ENCODE measurements at regions not wholly inside any gene's neighbourhood (a gene's known extent, or its start where the extent isn't known, plus 50 kb on each side); places are given as distances from the start of the nearest gene placed in this dataset.
"Not testable (repeated sequence)": the region's sequence is repeated elsewhere in the genome, so short reads cannot be mapped to it uniquely, and the experiment has no call there.

DNA sequence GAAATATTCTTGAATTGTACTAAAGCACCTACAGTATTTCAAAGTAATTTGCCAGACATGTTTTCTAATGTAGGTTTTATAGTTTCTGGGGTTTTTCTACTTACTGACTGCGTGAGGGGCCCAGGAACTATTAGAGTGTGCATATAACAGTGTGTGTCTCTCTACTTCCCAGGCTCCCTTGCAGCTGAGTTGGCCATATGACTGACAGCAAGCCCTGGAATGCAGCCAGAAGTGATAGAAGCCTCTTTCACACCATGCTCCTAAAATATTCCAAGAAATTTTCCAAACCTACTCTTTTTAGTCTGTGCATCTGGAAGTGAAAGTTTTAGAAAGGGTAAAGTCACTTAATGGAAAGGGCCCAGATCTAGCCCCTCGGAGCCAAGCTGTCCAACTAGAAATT lies 96.7 kb upstream of the SLC7A11 start:
- H3K36me3 ChIP-seq (ENCODE audit: control insufficient read depth, low read length), result no peaks in the 10 kb centered on the region
- TF ChIP-seq EZH2phosphoT487 (IDR thresholded peaks at IDR 0.05; ENCODE audit: borderline replicate concordance, low read length), result no peak
- TF ChIP-seq, protein P1, sequence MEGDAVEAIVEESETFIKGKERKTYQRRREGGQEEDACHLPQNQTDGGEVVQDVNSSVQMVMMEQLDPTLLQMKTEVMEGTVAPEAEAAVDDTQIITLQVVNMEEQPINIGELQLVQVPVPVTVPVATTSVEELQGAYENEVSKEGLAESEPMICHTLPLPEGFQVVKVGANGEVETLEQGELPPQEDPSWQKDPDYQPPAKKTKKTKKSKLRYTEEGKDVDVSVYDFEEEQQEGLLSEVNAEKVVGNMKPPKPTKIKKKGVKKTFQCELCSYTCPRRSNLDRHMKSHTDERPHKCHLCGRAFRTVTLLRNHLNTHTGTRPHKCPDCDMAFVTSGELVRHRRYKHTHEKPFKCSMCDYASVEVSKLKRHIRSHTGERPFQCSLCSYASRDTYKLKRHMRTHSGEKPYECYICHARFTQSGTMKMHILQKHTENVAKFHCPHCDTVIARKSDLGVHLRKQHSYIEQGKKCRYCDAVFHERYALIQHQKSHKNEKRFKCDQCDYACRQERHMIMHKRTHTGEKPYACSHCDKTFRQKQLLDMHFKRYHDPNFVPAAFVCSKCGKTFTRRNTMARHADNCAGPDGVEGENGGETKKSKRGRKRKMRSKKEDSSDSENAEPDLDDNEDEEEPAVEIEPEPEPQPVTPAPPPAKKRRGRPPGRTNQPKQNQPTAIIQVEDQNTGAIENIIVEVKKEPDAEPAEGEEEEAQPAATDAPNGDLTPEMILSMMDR (IDR thresholded peaks at IDR 0.05; ENCODE audit: low read depth, low read length, poor library complexity, severe bottlenecking), result no peak
- H3K27ac ChIP-seq (ENCODE audit: low read depth, low read length), result no peak overlapping the region
- H3F3A ChIP-seq (ENCODE audit: control insufficient read depth, insufficient read depth), result no peaks in the 10 kb centered on the region
- no peaks in the 10 kb centered on the region for H3K79me2 ChIP-seq (ENCODE audit: control insufficient read depth, low read length)
- H3K27me3 ChIP-seq (ENCODE audit: control insufficient read depth, low read length), result no peaks in the 10 kb centered on the region
- no peaks in the 10 kb centered on the region for H4K20me1 ChIP-seq (ENCODE audit: control insufficient read depth, insufficient read depth, low read depth, low read length)
- no peaks in the 10 kb centered on the region for H3K9me2 ChIP-seq (replicated peaks; ENCODE audit: control insufficient read depth, low read length)
- H3K4me1 ChIP-seq (ENCODE audit: control insufficient read depth, low read length), result no peaks in the 10 kb centered on the region
- no peaks in the 10 kb centered on the region for H3K9me3 ChIP-seq (ENCODE audit: control insufficient read depth, insufficient read depth, low read length)
- no peak overlapping the region for H3K4me2 ChIP-seq (ENCODE audit: low read length)
- H3K4me3 ChIP-seq (ENCODE audit: low read length), result no peak overlapping the region

DNA sequence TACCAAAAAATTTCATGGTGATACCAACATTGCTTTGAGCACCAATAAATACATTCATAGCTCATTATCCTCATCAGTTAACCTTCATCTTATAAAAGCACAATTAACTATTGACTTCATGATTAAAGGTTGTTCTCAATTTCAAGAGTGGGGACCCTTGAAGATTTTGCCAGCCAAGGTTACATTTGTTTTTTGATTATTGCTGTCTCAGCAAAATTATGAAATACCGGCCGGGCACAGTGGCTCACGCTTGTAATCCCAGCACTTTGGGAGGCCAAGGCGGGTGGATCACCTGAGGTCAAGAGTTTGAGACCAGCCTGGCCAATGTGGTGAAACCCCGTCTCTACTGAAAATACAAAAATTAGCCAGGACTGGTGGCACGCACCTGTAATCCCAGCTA lies 96.1 kb upstream of the SLC7A11 start:
- H3K9me3 ChIP-seq (ENCODE audit: control insufficient read depth, insufficient read depth, low read length); H3K9me2 ChIP-seq (replicated peaks; ENCODE audit: control insufficient read depth, low read length); H3K4me1 ChIP-seq (ENCODE audit: control insufficient read depth, low read length); H3K79me2 ChIP-seq (ENCODE audit: control insufficient read depth, low read length); H3K36me3 ChIP-seq (ENCODE audit: control insufficient read depth, low read length); H3K4me3 ChIP-seq (ENCODE audit: low read length); H3K27ac ChIP-seq (ENCODE audit: low read depth, low read length); H3K27me3 ChIP-seq (ENCODE audit: control insufficient read depth, low read length); H3K4me2 ChIP-seq (ENCODE audit: low read length); H4K20me1 ChIP-seq (ENCODE audit: control insufficient read depth, insufficient read depth, low read depth, low read length); H3F3A ChIP-seq (ENCODE audit: control insufficient read depth, insufficient read depth): not testable (repeated sequence)

DNA sequence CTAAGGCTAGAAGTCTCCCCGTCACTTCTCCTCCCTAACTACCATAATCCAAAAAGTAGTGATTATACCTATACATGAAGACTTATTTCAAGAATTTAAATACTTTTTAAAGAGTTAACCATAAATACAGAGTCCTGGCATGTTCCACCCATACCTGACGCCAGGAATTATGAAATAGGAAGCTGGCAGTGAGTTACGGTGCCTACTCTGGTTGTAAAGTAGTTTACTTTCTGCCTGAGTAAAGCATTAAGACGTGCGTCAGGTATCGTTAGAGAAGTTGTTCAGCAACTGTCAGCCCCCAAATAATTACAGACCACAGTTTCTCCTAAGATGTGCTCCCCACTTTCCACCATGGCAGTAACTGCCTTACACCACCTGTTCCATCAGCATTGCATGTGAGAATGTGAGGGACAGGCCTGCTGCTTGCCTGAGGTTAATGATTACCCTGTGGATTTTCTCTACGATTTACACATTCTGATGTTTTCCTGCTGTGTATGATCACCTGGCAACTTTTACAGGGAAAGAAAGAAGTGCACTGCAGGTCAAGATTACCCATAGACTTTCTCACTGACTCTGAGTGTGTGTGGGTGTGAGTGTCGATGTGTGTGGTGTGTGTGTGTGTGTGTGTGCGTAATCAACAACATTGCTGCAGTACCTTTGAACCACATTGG lies 92.3 kb upstream of the SLC7A11 start:
- no peaks in the 10 kb centered on the region for H3K9me2 ChIP-seq (replicated peaks; ENCODE audit: control insufficient read depth, low read length)
- no peak overlapping the region for H3K4me2 ChIP-seq (ENCODE audit: low read length)
- no peaks in the 10 kb centered on the region for H3K79me2 ChIP-seq (ENCODE audit: control insufficient read depth, low read length)

DNA sequence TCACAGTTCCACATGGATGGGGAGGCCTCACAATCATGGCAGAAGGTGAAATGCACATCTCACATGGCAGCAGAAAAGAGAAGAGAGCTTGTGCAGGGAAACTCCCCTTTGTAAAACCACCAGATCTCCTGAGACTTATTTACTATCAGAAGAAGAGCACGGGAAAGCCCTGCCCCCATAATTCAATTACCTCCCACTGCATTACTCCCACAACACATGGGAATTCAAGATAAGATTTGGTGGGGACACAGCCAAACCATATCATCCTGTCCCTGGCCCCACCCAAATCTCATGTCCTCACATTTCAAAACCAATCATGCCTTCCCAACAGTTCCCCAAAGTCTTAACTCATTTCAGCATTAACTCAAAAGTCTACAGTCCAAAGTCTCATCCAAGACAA lies 90.3 kb upstream of the SLC7A11 start:
- H3F3A ChIP-seq (ENCODE audit: control insufficient read depth, insufficient read depth); H3K79me2 ChIP-seq (ENCODE audit: control insufficient read depth, low read length); H3K27ac ChIP-seq (ENCODE audit: low read depth, low read length); H3K9me2 ChIP-seq (replicated peaks; ENCODE audit: control insufficient read depth, low read length); H3K4me3 ChIP-seq (ENCODE audit: low read length); H3K4me2 ChIP-seq (ENCODE audit: low read length); H3K4me1 ChIP-seq (ENCODE audit: control insufficient read depth, low read length); H3K9me3 ChIP-seq (ENCODE audit: control insufficient read depth, insufficient read depth, low read length); H3K36me3 ChIP-seq (ENCODE audit: control insufficient read depth, low read length); H4K20me1 ChIP-seq (ENCODE audit: control insufficient read depth, insufficient read depth, low read depth, low read length); H3K27me3 ChIP-seq (ENCODE audit: control insufficient read depth, low read length): not testable (repeated sequence)

More for the DNA sequence above, 92.3 kb upstream of the SLC7A11 start:
- no peak overlapping the region for H3K27ac ChIP-seq (ENCODE audit: low read depth, low read length)
- no peaks in the 10 kb centered on the region for H3K9me3 ChIP-seq (ENCODE audit: control insufficient read depth, insufficient read depth, low read length)
- H3K4me3 ChIP-seq (ENCODE audit: low read length), result no peak overlapping the region
- H4K20me1 ChIP-seq (ENCODE audit: control insufficient read depth, insufficient read depth, low read depth, low read length), result no peaks in the 10 kb centered on the region
- no peaks in the 10 kb centered on the region for H3K27me3 ChIP-seq (ENCODE audit: control insufficient read depth, low read length)
- H3F3A ChIP-seq (ENCODE audit: control insufficient read depth, insufficient read depth), result no peaks in the 10 kb centered on the region
- TF ChIP-seq, protein P1 (IDR thresholded peaks at IDR 0.05; ENCODE audit: low read depth, low read length, poor library complexity, severe bottlenecking), result no peak
- no peak for TF ChIP-seq EZH2phosphoT487 (IDR thresholded peaks at IDR 0.05; ENCODE audit: borderline replicate concordance, low read length)
- H3K4me1 ChIP-seq (ENCODE audit: control insufficient read depth, low read length), result no peaks in the 10 kb centered on the region
- H3K36me3 ChIP-seq (ENCODE audit: control insufficient read depth, low read length), result no peaks in the 10 kb centered on the region

Measured in DOHH2 (cell line).